Spleen (tissue), 11 donors: ENCODE measurements at regions not wholly inside any gene's neighbourhood (a gene's known extent, or its start where the extent isn't known, plus 50 kb on each side); places are given as distances from the start of the nearest gene placed in this dataset.

Experiments
- DNase-seq: peaks from one replicate; pipeline ENCODE4 v3.0.0-alpha.2; 2020
- H3K27ac ChIP-seq, 8 donors: fragments of 200-600 bp; sonication (generic) in 7 of 8; 1 replicate in 4 of 8; 2 replicates in 4 of 8; pipeline versions ENCODE4 v1.5.0 to v1.8.0; 2016 to 2021; ENCODE audit warnings: inconsistent platforms in 4 of 8, mild to moderate bottlenecking in 4 of 8, moderate library complexity in 1 of 8
- H3K27me3 ChIP-seq, 7 donors: fragments of 200-600 bp; sonication (generic) in 6 of 7; replicated peaks in 1 of 7; 1 replicate in 4 of 7; 2 replicates in 3 of 7; pipeline versions ENCODE4 v1.5.0 to v1.8.0; 2016 to 2021; ENCODE audit warnings: inconsistent platforms in 3 of 7, mild to moderate bottlenecking in 1 of 7
- H3K36me3 ChIP-seq, 6 donors: fragments of 200-600 bp; sonication (generic) in 5 of 6; 1 replicate in 4 of 6; 2 replicates in 2 of 6; pipeline versions ENCODE4 v1.5.0 to v1.8.0; 2016 to 2021; ENCODE audit warnings: inconsistent platforms in 2 of 6
- H3K4me1 ChIP-seq, 6 donors: fragments of 200-600 bp; sonication (generic) in 5 of 6; 1 replicate in 3 of 6; 2 replicates in 3 of 6; pipeline versions ENCODE4 v1.5.0 to v1.8.0; 2016 to 2021; ENCODE audit warnings: inconsistent platforms in 3 of 6
- H3K4me3 ChIP-seq, 8 donors: fragments of 200-600 bp; sonication (generic) in 7 of 8; 1 replicate in 4 of 8; 2 replicates in 4 of 8; pipeline versions ENCODE4 v1.5.0 to v1.8.0; 2016 to 2021; ENCODE audit warnings: inconsistent platforms in 4 of 8, mild to moderate bottlenecking in 4 of 8, moderate library complexity in 2 of 8
- H3K9me3 ChIP-seq, 8 donors: fragments of 200-600 bp; sonication (generic) in 7 of 8; 1 replicate in 4 of 8; 2 replicates in 4 of 8; pipeline versions ENCODE4 v1.5.0 to v1.8.0; 2016 to 2021; ENCODE audit warnings: inconsistent platforms in 4 of 8
- POLR2A ChIP-seq, 3 donors: fragments of 450-650 bp; IDR thresholded peaks; one replicate each; pipeline ENCODE4 v1.5.1; 2017; ENCODE audit warnings: antibody characterized with exemption in 3 of 3, mild to moderate bottlenecking in 1 of 3
- POLR2AphosphoS5 ChIP-seq, 3 donors: sonication (generic); formaldehyde crosslinking; IDR thresholded peaks; one replicate each; pipeline ENCODE4 v1.5.1; 2017; ENCODE audit warnings: antibody characterized with exemption in 3 of 3
- WGBS, 5 donors: extraction: QIAGEN DNeasy Blood & Tissue Kit in 3 of 5; methylation state at CpG; one replicate each; pipeline versions ENCODE4 v1.1.5 to v1.1.7; 2013 to 2018; 5-methylcytosine and 5-hydroxymethylcytosine counted together
- intact Hi-C: fragments of 100-400 bp; cut with DNase I; formaldehyde crosslinking; loops from one replicate; pipeline ENCODE4 v1.15.0; 2023; ENCODE audit warnings: low total_unique reads
- TF ChIP-seq, protein P1 (sequence below), 11 experiments: fragments of 200-600 bp in 7 of 11; fragments of 450-650 bp in 4 of 11; sonication (generic) in 4 of 11; IDR thresholded peaks in 8 of 11; conservative IDR thresholded peaks in 3 of 11; 1 replicate in 7 of 11; 2 replicates in 4 of 11; pipeline versions ENCODE4 v1.4.0 to v1.8.0; 2016 to 2021; ENCODE audit warnings: antibody characterized with exemption in 11 of 11, inconsistent platforms in 4 of 11, mild to moderate bottlenecking in 1 of 11
- donor health status: healthy with polysubstance abuse.
- donor health status: DM: no; HTN: no; CAD: no; lungs with moderate emphysema.
- donor health status: DM: no; HTN: no; CAD: no.
- donor health status: Bipolar disorder and iron deficiency.
- donor health status: healthy.
- donor health status: DM: no; HTN: no; CAD: no.
- donor health status: DM: yes; HTN: yes; CAD: no.

GRCh38 chr10:33573606-33574005 is 239.1 kb upstream of the NRP1 start:
- H3K4me3 ChIP-seq: no peak overlapping the region
- DNase-seq: no peak
- no peak overlapping the region for H3K27ac ChIP-seq
- intact Hi-C loops: no loop called here
- TF ChIP-seq POLR2A (IDR thresholded peaks at IDR 0.05) (no peak), POLR2AphosphoS5 (IDR thresholded peaks at IDR 0.05) (no peak)
- TF ChIP-seq, protein P1, sequence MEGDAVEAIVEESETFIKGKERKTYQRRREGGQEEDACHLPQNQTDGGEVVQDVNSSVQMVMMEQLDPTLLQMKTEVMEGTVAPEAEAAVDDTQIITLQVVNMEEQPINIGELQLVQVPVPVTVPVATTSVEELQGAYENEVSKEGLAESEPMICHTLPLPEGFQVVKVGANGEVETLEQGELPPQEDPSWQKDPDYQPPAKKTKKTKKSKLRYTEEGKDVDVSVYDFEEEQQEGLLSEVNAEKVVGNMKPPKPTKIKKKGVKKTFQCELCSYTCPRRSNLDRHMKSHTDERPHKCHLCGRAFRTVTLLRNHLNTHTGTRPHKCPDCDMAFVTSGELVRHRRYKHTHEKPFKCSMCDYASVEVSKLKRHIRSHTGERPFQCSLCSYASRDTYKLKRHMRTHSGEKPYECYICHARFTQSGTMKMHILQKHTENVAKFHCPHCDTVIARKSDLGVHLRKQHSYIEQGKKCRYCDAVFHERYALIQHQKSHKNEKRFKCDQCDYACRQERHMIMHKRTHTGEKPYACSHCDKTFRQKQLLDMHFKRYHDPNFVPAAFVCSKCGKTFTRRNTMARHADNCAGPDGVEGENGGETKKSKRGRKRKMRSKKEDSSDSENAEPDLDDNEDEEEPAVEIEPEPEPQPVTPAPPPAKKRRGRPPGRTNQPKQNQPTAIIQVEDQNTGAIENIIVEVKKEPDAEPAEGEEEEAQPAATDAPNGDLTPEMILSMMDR (IDR thresholded peaks at IDR 0.05 in 8 of 11, conservative IDR thresholded peaks at IDR 0.05 in 3 of 11): no peak
- no peaks in the 10 kb centered on the region for H3K4me1 ChIP-seq
- H3K27me3 ChIP-seq: no peaks in the 10 kb centered on the region
- 73 to 85% (median 76%) methylated on average over 2 of the region's 2 CpGs for WGBS, 5 donors
- H3K9me3 ChIP-seq: no peaks in the 10 kb centered on the region
- H3K36me3 ChIP-seq: no peaks in the 10 kb centered on the region

- Histone ChIP-seq H3K27ac (no peak overlapping the region), H3K27me3 (no peaks in the 10 kb centered on the region), H3K4me1 (no peaks in the 10 kb centered on the region), H3K9me3 (no peaks in the 10 kb centered on the region), H3K36me3 (no peaks in the 10 kb centered on the region), H3K4me3 (no peak overlapping the region)
- 87 to 100% (median 96%) methylated on average over 1 of the region's 1 CpG for WGBS, 5 donors
- TF ChIP-seq, protein P1 (IDR thresholded peaks at IDR 0.05 in 8 of 11, conservative IDR thresholded peaks at IDR 0.05 in 3 of 11): no peak
- TF ChIP-seq POLR2AphosphoS5 (IDR thresholded peaks at IDR 0.05) (no peak), POLR2A (IDR thresholded peaks at IDR 0.05) (no peak)
- DNase-seq: no peak
- intact Hi-C loops: no loop called here
These were observed 237.1 kb upstream of the NRP1 start for GRCh38 chr10:33571616-33572015.

GRCh38 chr10:33570495-33570894 is 236.0 kb upstream of the NRP1 start:
- no peaks in the 10 kb centered on the region for H3K27me3 ChIP-seq
- DNase-seq: no peak
- no peaks in the 10 kb centered on the region for H3K36me3 ChIP-seq
- H3K9me3 ChIP-seq: no peaks in the 10 kb centered on the region
- WGBS, 5 donors: 36 to 61% (median 46%) methylated on average over 3 of the region's 3 CpGs
- TF ChIP-seq POLR2AphosphoS5 (IDR thresholded peaks at IDR 0.05) (peak in 1 of 3 donors; percentile 43), POLR2A (IDR thresholded peaks at IDR 0.05) (no peak)
- H3K4me3 ChIP-seq: no peak overlapping the region
- H3K4me1 ChIP-seq: no peaks in the 10 kb centered on the region
- peak overlapping the region in 3 of 8 donors; percentile 27 to 37 (median 37) for H3K27ac ChIP-seq
- intact Hi-C loops: no loop called here

- intact Hi-C loops: no loop called here
- H3K27me3 ChIP-seq: no peaks in the 10 kb centered on the region
- no peaks in the 10 kb centered on the region for H3K4me1 ChIP-seq
- H3K27ac ChIP-seq: peak overlapping the region in 2 of 8 donors; percentile 37
- DNase-seq: no peak
- no peaks in the 10 kb centered on the region for H3K36me3 ChIP-seq
- no peak overlapping the region for H3K4me3 ChIP-seq
- TF ChIP-seq POLR2AphosphoS5 (IDR thresholded peaks at IDR 0.05) (no peak), POLR2A (IDR thresholded peaks at IDR 0.05) (no peak)
- TF ChIP-seq, protein P1 (IDR thresholded peaks at IDR 0.05 in 8 of 11, conservative IDR thresholded peaks at IDR 0.05 in 3 of 11): no peak
- no peaks in the 10 kb centered on the region for H3K9me3 ChIP-seq
- 71 to 97% (median 74%) methylated on average over 1 of the region's 1 CpG for WGBS, 5 donors
These were observed 235.2 kb upstream of the NRP1 start for GRCh38 chr10:33569702-33570101.

GRCh38 chr10:33566426-33566825 is 232.0 kb upstream of the NRP1 start:
- no peaks in the 10 kb centered on the region for H3K9me3 ChIP-seq
- no peaks in the 10 kb centered on the region for H3K4me1 ChIP-seq
- H3K27ac ChIP-seq: peak overlapping the region in 1 of 8 donors; percentile 23
- no peak overlapping the region for H3K4me3 ChIP-seq
- TF ChIP-seq, protein P1 (IDR thresholded peaks at IDR 0.05 in 8 of 11, conservative IDR thresholded peaks at IDR 0.05 in 3 of 11): no peak
- TF ChIP-seq POLR2AphosphoS5 (IDR thresholded peaks at IDR 0.05): no peak
- TF ChIP-seq POLR2A (IDR thresholded peaks at IDR 0.05): no peak
- H3K27me3 ChIP-seq: no peaks in the 10 kb centered on the region
- intact Hi-C loops: no loop called here
- 65 to 80% (median 69%) methylated on average over 3 of the region's 3 CpGs for WGBS, 5 donors
- DNase-seq: no peak
- H3K36me3 ChIP-seq: no peaks in the 10 kb centered on the region
